Liver (tissue), 3 donors: ENCODE measurements at regions not wholly inside any gene's neighbourhood (a gene's known extent, or its start where the extent isn't known, plus 50 kb on each side); places are given as distances from the start of the nearest gene placed in this dataset.

Experiments
- CTCF ChIP-seq: fragments of 150-350 bp; IDR thresholded peaks from 2 replicates; pipeline ENCODE4 v1.5.1; 2017; ENCODE audit warnings: improper control_type of control experiment, low read depth, low read length; ENCODE audit not compliant: missing input control
- EGR1 ChIP-seq, 2 donors: IDR thresholded peaks; 2 replicates each; pipeline ENCODE4 v1.6.1; 2016 to 2018; ENCODE audit warnings: antibody characterized with exemption in 2 of 2, low read depth in 2 of 2
- JUND ChIP-seq, 2 donors: IDR thresholded peaks; 2 replicates each; pipeline ENCODE4 v1.6.1; 2016; ENCODE audit warnings: antibody characterized with exemption in 2 of 2
- donor health status: healthy.
- donor health status: healthy.

- no peak for TF ChIP-seq EGR1 (IDR thresholded peaks at IDR 0.05; ENCODE audit: low read depth in 2 of 2)
- TF ChIP-seq CTCF = no peak
- no peak for TF ChIP-seq JUND (IDR thresholded peaks at IDR 0.05)
These were observed 522.7 kb downstream of the PLPP3 start for GRCh38 chr1:56056438-56057287.
